ENCODE measurements at regions not wholly inside any gene's neighbourhood (a gene's known extent, or its start where the extent isn't known, plus 50 kb on each side); places are given as distances from the start of the nearest gene placed in this dataset.

GRCh38 chr16:86986809-86987487 lies 330.2 kb downstream of the C16orf95 start:
- no peak for TF ChIP-seq CTCF (IDR thresholded peaks at IDR 0.05; ENCODE audit: insufficient read depth, low read length, poor library complexity, severe bottlenecking)
- DNase-seq (ENCODE audit: extremely low read depth, insufficient read length), result no peak
- Histone ChIP-seq H3K4me3 (replicated peaks; ENCODE audit: low read depth, low read length) (no peak overlapping the region), H3K36me3 (ENCODE audit: control insufficient read depth, insufficient read depth, low read length) (no peaks in the 10 kb centered on the region), H3K27me3 (replicated peaks; ENCODE audit: control insufficient read depth, insufficient read depth, low read length) (no peaks in the 10 kb centered on the region)

- no peak for DNase-seq (ENCODE audit: extremely low read depth, insufficient read length)
- TF ChIP-seq CTCF (IDR thresholded peaks at IDR 0.05; ENCODE audit: insufficient read depth, low read length, poor library complexity, severe bottlenecking), result no peak
- Histone ChIP-seq H3K36me3 (ENCODE audit: control insufficient read depth, insufficient read depth, low read length) (no peaks in the 10 kb centered on the region), H3K27me3 (replicated peaks; ENCODE audit: control insufficient read depth, insufficient read depth, low read length) (no peaks in the 10 kb centered on the region; the same call in none of the 2 replicates), H3K4me3 (replicated peaks; ENCODE audit: low read depth, low read length) (no peak overlapping the region)
Observed at GRCh38 chr16:86987746-86988670, 329.2 kb downstream of the C16orf95 start.

- no peaks in the 10 kb centered on the region for H3K36me3 ChIP-seq (ENCODE audit: control insufficient read depth, insufficient read depth, low read length)
- no peak for TF ChIP-seq CTCF (IDR thresholded peaks at IDR 0.05; ENCODE audit: insufficient read depth, low read length, poor library complexity, severe bottlenecking)
- DNase-seq (ENCODE audit: extremely low read depth, insufficient read length), result no peak
- H3K4me3 ChIP-seq (replicated peaks; ENCODE audit: low read depth, low read length), result no peak overlapping the region
- no peaks in the 10 kb centered on the region; the same call in none of the 2 replicates for H3K27me3 ChIP-seq (replicated peaks; ENCODE audit: control insufficient read depth, insufficient read depth, low read length)
Observed at GRCh38 chr16:86988920-86989696, 328.1 kb downstream of the C16orf95 start.

- H3K36me3 ChIP-seq (ENCODE audit: control insufficient read depth, insufficient read depth, low read length), result no peaks in the 10 kb centered on the region
- no peak for DNase-seq (ENCODE audit: extremely low read depth, insufficient read length)
- H3K27me3 ChIP-seq (replicated peaks; ENCODE audit: control insufficient read depth, insufficient read depth, low read length), result no peaks in the 10 kb centered on the region; the same call in none of the 2 replicates
- no peak for TF ChIP-seq CTCF (IDR thresholded peaks at IDR 0.05; ENCODE audit: insufficient read depth, low read length, poor library complexity, severe bottlenecking)
- no peak overlapping the region for H3K4me3 ChIP-seq (replicated peaks; ENCODE audit: low read depth, low read length)
Observed at GRCh38 chr16:86990451-86990850, 326.7 kb downstream of the C16orf95 start.

- Histone ChIP-seq H3K27me3 (replicated peaks; ENCODE audit: control insufficient read depth, insufficient read depth, low read length) (peaks cover 1% of the 10 kb centered on the region), H3K36me3 (ENCODE audit: control insufficient read depth, insufficient read depth, low read length) (no peaks in the 10 kb centered on the region), H3K4me3 (replicated peaks; ENCODE audit: low read depth, low read length) (no peak overlapping the region)
- no peak for TF ChIP-seq CTCF (IDR thresholded peaks at IDR 0.05; ENCODE audit: insufficient read depth, low read length, poor library complexity, severe bottlenecking)
- DNase-seq (ENCODE audit: extremely low read depth, insufficient read length), result no peak
Observed at GRCh38 chr16:86991679-86992078, 325.5 kb downstream of the C16orf95 start.

Measured in GM06990 (cell line).